ENCODE measurements at regions not wholly inside any gene's neighbourhood (a gene's known extent, or its start where the extent isn't known, plus 50 kb on each side); places are given as distances from the start of the nearest gene placed in this dataset.

DNA sequence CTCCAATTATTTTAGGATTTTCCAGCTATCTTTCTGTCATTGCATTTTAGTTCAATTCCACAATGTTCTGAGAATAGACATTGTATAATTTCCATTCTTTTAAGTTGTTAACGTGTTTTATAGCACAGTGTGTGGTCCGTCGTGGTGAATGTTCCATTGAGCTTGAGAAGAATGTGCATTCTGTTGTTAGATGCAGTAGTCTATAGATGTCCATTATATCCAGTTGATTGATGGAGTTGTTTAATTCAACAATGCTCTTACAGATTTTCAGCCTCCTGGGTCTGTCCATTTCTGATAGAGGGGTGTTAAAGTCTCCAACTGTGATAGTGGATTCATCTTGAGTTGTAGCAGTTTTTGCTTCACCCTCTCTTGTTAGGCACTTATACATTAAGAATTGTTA lies 1587.7 kb upstream of the NUDT12 start:
- Histone ChIP-seq H3K27me3 (no peaks in the 10 kb centered on the region), H3K27ac (no peak overlapping the region), H3K9me3 (no peaks in the 10 kb centered on the region), H3K36me3 (no peaks in the 10 kb centered on the region), H3K4me3 (no peak overlapping the region), H3K4me1 (no peaks in the 10 kb centered on the region)
- intact Hi-C loops (cut with DNase I): no loop called here
- TF ChIP-seq, protein P1, sequence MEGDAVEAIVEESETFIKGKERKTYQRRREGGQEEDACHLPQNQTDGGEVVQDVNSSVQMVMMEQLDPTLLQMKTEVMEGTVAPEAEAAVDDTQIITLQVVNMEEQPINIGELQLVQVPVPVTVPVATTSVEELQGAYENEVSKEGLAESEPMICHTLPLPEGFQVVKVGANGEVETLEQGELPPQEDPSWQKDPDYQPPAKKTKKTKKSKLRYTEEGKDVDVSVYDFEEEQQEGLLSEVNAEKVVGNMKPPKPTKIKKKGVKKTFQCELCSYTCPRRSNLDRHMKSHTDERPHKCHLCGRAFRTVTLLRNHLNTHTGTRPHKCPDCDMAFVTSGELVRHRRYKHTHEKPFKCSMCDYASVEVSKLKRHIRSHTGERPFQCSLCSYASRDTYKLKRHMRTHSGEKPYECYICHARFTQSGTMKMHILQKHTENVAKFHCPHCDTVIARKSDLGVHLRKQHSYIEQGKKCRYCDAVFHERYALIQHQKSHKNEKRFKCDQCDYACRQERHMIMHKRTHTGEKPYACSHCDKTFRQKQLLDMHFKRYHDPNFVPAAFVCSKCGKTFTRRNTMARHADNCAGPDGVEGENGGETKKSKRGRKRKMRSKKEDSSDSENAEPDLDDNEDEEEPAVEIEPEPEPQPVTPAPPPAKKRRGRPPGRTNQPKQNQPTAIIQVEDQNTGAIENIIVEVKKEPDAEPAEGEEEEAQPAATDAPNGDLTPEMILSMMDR (IDR thresholded peaks at IDR 0.05): no peak
- DNase-seq (ENCODE audit: low spot score in 2 of 2): no peak

DNA sequence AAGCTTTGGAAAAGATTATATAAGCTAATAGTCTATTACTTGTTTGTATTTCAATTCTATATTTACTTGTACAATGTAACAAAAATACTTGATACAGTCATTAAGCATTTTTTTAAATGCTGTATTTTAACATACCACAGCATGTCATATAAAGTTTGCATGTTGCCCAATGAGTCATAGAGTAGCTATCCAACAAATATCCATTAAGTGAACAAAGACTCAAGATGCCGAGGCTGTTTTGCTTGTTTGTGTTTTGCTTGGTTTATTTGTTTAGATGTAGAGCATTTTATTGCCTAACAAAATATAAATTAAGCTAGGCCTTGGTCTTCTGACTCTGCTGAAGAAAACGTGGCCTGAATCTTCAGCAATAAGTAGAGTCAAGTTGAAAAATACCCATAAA lies 1584.3 kb upstream of the NUDT12 start:
- H3K9me3 ChIP-seq: no peaks in the 10 kb centered on the region
- no peaks in the 10 kb centered on the region for H3K36me3 ChIP-seq
- intact Hi-C loops (cut with DNase I): no loop called here
- H3K4me3 ChIP-seq: no peak overlapping the region
- no peak overlapping the region for H3K27ac ChIP-seq
- no peak for DNase-seq (ENCODE audit: low spot score in 2 of 2)
- H3K27me3 ChIP-seq: no peaks in the 10 kb centered on the region
- H3K4me1 ChIP-seq: no peaks in the 10 kb centered on the region
- TF ChIP-seq, protein P1 (IDR thresholded peaks at IDR 0.05): no peak

DNA sequence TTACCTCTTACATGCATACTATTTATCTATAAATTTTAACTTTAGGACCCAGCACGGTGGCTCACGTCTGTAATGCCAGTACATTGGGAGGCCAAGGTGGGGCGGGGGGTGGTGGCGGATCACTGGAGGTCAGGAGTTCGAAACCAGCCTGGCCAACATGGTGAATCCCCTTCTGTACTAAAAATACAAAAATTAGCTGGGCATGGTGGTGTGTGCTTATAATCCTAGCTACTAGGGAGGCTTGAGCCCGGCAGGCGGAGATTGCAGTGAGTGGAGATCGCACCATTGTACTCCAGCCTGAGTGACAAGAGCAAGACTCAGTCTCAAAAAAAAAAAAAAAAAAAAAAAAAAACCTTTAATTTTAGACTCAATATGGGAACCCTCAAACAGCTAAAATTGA lies 1582.6 kb upstream of the NUDT12 start:
- TF ChIP-seq, protein P1 (IDR thresholded peaks at IDR 0.05): no peak
- Histone ChIP-seq H3K27ac (no peak overlapping the region), H3K4me3 (no peak overlapping the region), H3K9me3 (no peaks in the 10 kb centered on the region), H3K4me1 (no peaks in the 10 kb centered on the region), H3K36me3 (no peaks in the 10 kb centered on the region), H3K27me3 (no peaks in the 10 kb centered on the region)
- intact Hi-C loops (cut with DNase I): no loop called here
- DNase-seq (ENCODE audit: low spot score in 2 of 2): no peak

DNA sequence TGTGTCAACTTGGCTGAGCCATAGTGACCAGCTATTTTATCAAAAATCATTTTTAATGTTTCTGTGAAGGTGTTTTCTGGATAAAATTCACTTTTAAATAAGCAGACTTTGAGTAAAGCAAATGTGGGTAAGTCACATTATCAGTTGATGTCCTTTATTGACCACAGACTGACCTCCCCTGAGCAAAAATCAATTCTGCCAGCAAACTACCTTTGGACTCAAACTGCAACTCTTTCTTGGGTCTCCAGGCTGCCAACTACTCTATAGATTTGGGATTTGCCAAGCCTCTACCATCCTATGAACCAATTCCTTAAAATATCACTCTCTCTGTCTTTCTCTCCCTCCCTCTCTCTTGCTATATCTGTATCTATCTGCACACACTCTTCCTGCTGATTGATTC lies 1571.7 kb upstream of the NUDT12 start:
- no peak for DNase-seq (ENCODE audit: low spot score in 2 of 2)
- Histone ChIP-seq H3K27ac (no peak overlapping the region), H3K9me3 (no peaks in the 10 kb centered on the region), H3K4me3 (no peak overlapping the region), H3K36me3 (no peaks in the 10 kb centered on the region), H3K27me3 (no peaks in the 10 kb centered on the region), H3K4me1 (no peaks in the 10 kb centered on the region)
- TF ChIP-seq, protein P1 (IDR thresholded peaks at IDR 0.05): no peak
- intact Hi-C loops (cut with DNase I): no loop called here

DNA sequence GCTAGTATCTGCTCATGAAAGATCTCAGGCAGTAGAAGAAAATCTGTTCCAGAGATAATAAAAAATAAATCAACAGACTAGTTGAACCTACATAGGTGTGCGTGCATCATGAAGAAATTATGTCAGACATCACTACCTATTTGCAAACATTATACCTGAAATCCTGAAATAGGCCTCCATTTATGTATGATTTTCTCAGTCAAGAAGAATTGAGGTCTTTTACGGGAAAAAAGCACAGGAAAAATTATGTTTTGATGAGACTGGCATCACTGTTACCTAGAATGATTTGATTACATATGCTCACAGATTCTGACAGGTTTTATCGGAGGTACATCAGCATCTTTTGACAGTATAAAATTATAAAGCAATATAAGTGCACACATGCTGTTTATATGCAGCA lies 1570.5 kb upstream of the NUDT12 start:
- DNase-seq (ENCODE audit: low spot score in 2 of 2): no peak
- no peaks in the 10 kb centered on the region for H3K27me3 ChIP-seq
- TF ChIP-seq, protein P1 (IDR thresholded peaks at IDR 0.05): no peak
- no peaks in the 10 kb centered on the region for H3K4me1 ChIP-seq
- H3K36me3 ChIP-seq: no peaks in the 10 kb centered on the region
- no peak overlapping the region for H3K4me3 ChIP-seq
- H3K9me3 ChIP-seq: no peaks in the 10 kb centered on the region
- H3K27ac ChIP-seq: no peak overlapping the region
- intact Hi-C loops (cut with DNase I): no loop called here

DNA sequence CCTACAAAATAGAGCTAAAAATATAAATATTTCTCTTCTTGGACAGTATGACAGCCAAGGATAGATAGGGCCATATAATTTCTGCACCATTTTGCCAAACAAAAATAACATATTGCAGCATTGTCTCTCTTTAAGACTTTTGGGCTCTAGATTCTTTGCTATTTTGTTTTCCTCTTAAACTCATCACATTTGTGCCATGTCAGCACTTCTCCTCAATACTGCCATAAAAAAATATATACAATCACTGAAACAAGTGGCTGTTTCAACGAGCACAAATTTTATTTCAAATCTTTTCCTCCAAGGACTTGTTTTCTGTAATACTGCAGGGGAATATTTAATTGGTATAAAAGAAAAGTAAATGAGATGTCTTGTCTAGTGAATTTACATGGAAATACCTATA lies 1570.0 kb upstream of the NUDT12 start:
- intact Hi-C loops (cut with DNase I): no loop called here
- no peaks in the 10 kb centered on the region for H3K4me1 ChIP-seq
- TF ChIP-seq, protein P1 (IDR thresholded peaks at IDR 0.05): no peak
- no peak overlapping the region for H3K27ac ChIP-seq
- H3K27me3 ChIP-seq: no peaks in the 10 kb centered on the region
- no peaks in the 10 kb centered on the region for H3K9me3 ChIP-seq
- no peaks in the 10 kb centered on the region for H3K36me3 ChIP-seq
- no peak for DNase-seq (ENCODE audit: low spot score in 2 of 2)
- H3K4me3 ChIP-seq: no peak overlapping the region

Measured in ascending aorta (tissue), 2 donors.